H9 (cell line): ENCODE measurements at regions not wholly inside any gene's neighbourhood (a gene's known extent, or its start where the extent isn't known, plus 50 kb on each side); places are given as distances from the start of the nearest gene placed in this dataset.

Experiments used
- DNase-seq: peaks from one replicate; pipeline ENCODE4 v3.0.0-alpha.2; 2017
- H2AFZ ChIP-seq: one replicate; pipeline ENCODE4 v1.6.1; 2013; ENCODE audit warnings: mild to moderate bottlenecking, low read length, control low read depth, moderate library complexity
- H2AK5ac ChIP-seq: 2 replicates; pipeline ENCODE4 v1.6.1; 2013; ENCODE audit warnings: low read length, control low read depth, mixed read lengths; ENCODE audit not compliant: insufficient read length
- H2BK120ac ChIP-seq: one replicate; pipeline ENCODE4 v1.6.1; 2013; ENCODE audit warnings: low read depth, mild to moderate bottlenecking, low read length, control low read depth, inconsistent platforms; ENCODE audit not compliant: poor library complexity, severe bottlenecking
- H2BK12ac ChIP-seq: 2 replicates; pipeline ENCODE4 v1.6.1; 2013; ENCODE audit warnings: low read length, control low read depth, mixed read lengths, low read depth; ENCODE audit not compliant: insufficient read length
- H2BK15ac ChIP-seq: 2 replicates; pipeline ENCODE4 v1.6.1; 2013; ENCODE audit warnings: low read depth, low read length, control low read depth
- H2BK20ac ChIP-seq: one replicate; pipeline ENCODE4 v1.6.1; 2013; ENCODE audit warnings: low read depth, mild to moderate bottlenecking, low read length, control low read depth, inconsistent platforms; ENCODE audit not compliant: poor library complexity, severe bottlenecking
- H2BK5ac ChIP-seq: 2 replicates; pipeline ENCODE4 v1.6.1; 2013; ENCODE audit warnings: low read length, control low read depth, mixed read lengths; ENCODE audit not compliant: insufficient read length
- H3K14ac ChIP-seq: 2 replicates; pipeline ENCODE4 v1.6.1; 2013; ENCODE audit warnings: low read length, control low read depth; ENCODE audit not compliant: insufficient read depth
- H3K18ac ChIP-seq: 2 replicates; pipeline ENCODE4 v1.6.1; 2013; ENCODE audit warnings: low read depth, mild to moderate bottlenecking, mixed read lengths, low read length, control low read depth; ENCODE audit not compliant: insufficient read length
- H3K23ac ChIP-seq: 2 replicates; pipeline ENCODE4 v1.6.1; 2013; ENCODE audit warnings: low read length, control low read depth, mixed read lengths, low read depth; ENCODE audit not compliant: insufficient read length
- H3K23me2 ChIP-seq: 2 replicates; pipeline ENCODE4 v1.6.1; 2013; ENCODE audit warnings: low read depth, mild to moderate bottlenecking, mixed read lengths, low read length, control low read depth; ENCODE audit not compliant: insufficient read length, poor library complexity, severe bottlenecking
- H3K27ac ChIP-seq: 2 replicates; pipeline ENCODE4 v1.5.1; 2013; ENCODE audit warnings: low read length, control low read depth, mixed read lengths, low read depth; ENCODE audit not compliant: insufficient read length
- H3K27me3 ChIP-seq: 2 replicates; pipeline ENCODE4 v1.6.1; 2013; ENCODE audit warnings: low read length, control low read depth, inconsistent platforms; ENCODE audit not compliant: insufficient read depth
- H3K4ac ChIP-seq: 2 replicates; pipeline ENCODE4 v1.6.1; 2013; ENCODE audit warnings: low read depth, mild to moderate bottlenecking, control low read depth, inconsistent platforms, low read length, moderate library complexity
- H3K4me1 ChIP-seq: 2 replicates; pipeline ENCODE4 v1.6.1; 2013; ENCODE audit warnings: low read length, control low read depth, inconsistent platforms; ENCODE audit not compliant: insufficient read depth
- H3K4me2 ChIP-seq: 2 replicates; pipeline ENCODE4 v1.6.1; 2013; ENCODE audit warnings: low read length, control low read depth, mixed read lengths; ENCODE audit not compliant: insufficient read length, insufficient read depth
- H3K56ac ChIP-seq: 2 replicates; pipeline ENCODE4 v1.6.1; 2013; ENCODE audit warnings: low read depth, mild to moderate bottlenecking, mixed read lengths, low read length, control low read depth; ENCODE audit not compliant: insufficient read length
- H3K79me1 ChIP-seq: 2 replicates; pipeline ENCODE4 v1.6.1; 2013; ENCODE audit warnings: low read depth, mild to moderate bottlenecking, moderate library complexity, low read length, control low read depth, inconsistent platforms; ENCODE audit not compliant: insufficient read depth, poor library complexity, severe bottlenecking
- H3K79me2 ChIP-seq: 2 replicates; pipeline ENCODE4 v1.6.1; 2013; ENCODE audit warnings: low read length, control low read depth, inconsistent platforms; ENCODE audit not compliant: insufficient read depth
- H3K9ac ChIP-seq: 2 replicates; pipeline ENCODE4 v1.6.1; 2013; ENCODE audit warnings: low read length, control low read depth, mixed read lengths; ENCODE audit not compliant: insufficient read length; ENCODE audit errors: extremely low read depth
- H3K9me3 ChIP-seq: one replicate; pipeline ENCODE4 v1.6.1; 2013; ENCODE audit warnings: low read depth, low read length, inconsistent platforms; ENCODE audit not compliant: control insufficient read depth
- H3T11ph ChIP-seq: one replicate; pipeline ENCODE4 v1.6.1; 2013; ENCODE audit warnings: mild to moderate bottlenecking, low read length, control low read depth, inconsistent platforms
- H4K20me1 ChIP-seq: one replicate; pipeline ENCODE4 v1.6.1; 2013; ENCODE audit not compliant: control insufficient read depth, insufficient read length, insufficient read depth
- H4K5ac ChIP-seq: 2 replicates; pipeline ENCODE4 v1.6.1; 2013; ENCODE audit warnings: low read depth, mild to moderate bottlenecking, mixed read lengths, low read length, control low read depth; ENCODE audit not compliant: insufficient read length
- H4K8ac ChIP-seq: replicated peaks from 2 replicates; pipeline ENCODE4 v1.6.1; 2013; ENCODE audit warnings: low read length, control low read depth, mixed read lengths, low read depth; ENCODE audit not compliant: insufficient read length
- H4K91ac ChIP-seq: 2 replicates; pipeline ENCODE4 v1.6.1; 2013; ENCODE audit warnings: low read depth, mild to moderate bottlenecking, moderate library complexity, mixed read lengths, low read length, control low read depth; ENCODE audit not compliant: insufficient read length
- H3K27ac Mint-ChIP-seq, 3 experiments: 2 replicates in 2 of 3; 3 replicates in 1 of 3; pipeline ENCODE4 v1.8.0; 2020 to 2021; ENCODE audit warnings: mixed read lengths in 3 of 3, mild to moderate bottlenecking in 1 of 3, moderate library complexity in 1 of 3
- H3K27me3 Mint-ChIP-seq: 2 replicates; pipeline ENCODE4 v1.8.0; 2021; ENCODE audit warnings: low read depth, mild to moderate bottlenecking, moderate library complexity, mixed read lengths
- H3K36me3 Mint-ChIP-seq, 3 experiments: 2 replicates in 2 of 3; 3 replicates in 1 of 3; pipeline ENCODE4 v1.8.0; 2020 to 2021; ENCODE audit warnings: low read depth in 3 of 3, mixed read lengths in 3 of 3; ENCODE audit not compliant: insufficient read depth in 1 of 3
- H3K4me1 Mint-ChIP-seq, 2 experiments: 2 replicates each; pipeline ENCODE4 v1.8.0; 2020; ENCODE audit warnings: mixed read lengths in 2 of 2
- H3K4me3 Mint-ChIP-seq, 2 experiments: 2 replicates in 1 of 2; 3 replicates in 1 of 2; pipeline ENCODE4 v1.8.0; 2020 to 2021; ENCODE audit warnings: mild to moderate bottlenecking in 2 of 2, mixed read lengths in 2 of 2, moderate library complexity in 1 of 2
- H3K9me3 Mint-ChIP-seq, 2 experiments: 2 replicates in 1 of 2; 3 replicates in 1 of 2; pipeline ENCODE4 v1.8.0; 2020; ENCODE audit warnings: mild to moderate bottlenecking in 2 of 2, mixed read lengths in 2 of 2, moderate library complexity in 1 of 2
- CTCF ChIP-seq: fragments of 200-600 bp; sonication (generic); conservative IDR thresholded peaks from 3 replicates; pipeline ENCODE4 v1.8.0; 2021; ENCODE audit warnings: antibody characterized with exemption, mild to moderate bottlenecking
- WGBS: extraction: QIAGEN DNeasy Blood & Tissue Kit; methylation state at CpG from one replicate; pipeline ENCODE4 v1.1.7; 2013; ENCODE audit warnings: missing lambda C conversion rate, low lambda C conversion rate, mixed read lengths; ENCODE audit not compliant: insufficient read length; ENCODE audit errors: extremely low coverage; 5-methylcytosine and 5-hydroxymethylcytosine counted together

DNA sequence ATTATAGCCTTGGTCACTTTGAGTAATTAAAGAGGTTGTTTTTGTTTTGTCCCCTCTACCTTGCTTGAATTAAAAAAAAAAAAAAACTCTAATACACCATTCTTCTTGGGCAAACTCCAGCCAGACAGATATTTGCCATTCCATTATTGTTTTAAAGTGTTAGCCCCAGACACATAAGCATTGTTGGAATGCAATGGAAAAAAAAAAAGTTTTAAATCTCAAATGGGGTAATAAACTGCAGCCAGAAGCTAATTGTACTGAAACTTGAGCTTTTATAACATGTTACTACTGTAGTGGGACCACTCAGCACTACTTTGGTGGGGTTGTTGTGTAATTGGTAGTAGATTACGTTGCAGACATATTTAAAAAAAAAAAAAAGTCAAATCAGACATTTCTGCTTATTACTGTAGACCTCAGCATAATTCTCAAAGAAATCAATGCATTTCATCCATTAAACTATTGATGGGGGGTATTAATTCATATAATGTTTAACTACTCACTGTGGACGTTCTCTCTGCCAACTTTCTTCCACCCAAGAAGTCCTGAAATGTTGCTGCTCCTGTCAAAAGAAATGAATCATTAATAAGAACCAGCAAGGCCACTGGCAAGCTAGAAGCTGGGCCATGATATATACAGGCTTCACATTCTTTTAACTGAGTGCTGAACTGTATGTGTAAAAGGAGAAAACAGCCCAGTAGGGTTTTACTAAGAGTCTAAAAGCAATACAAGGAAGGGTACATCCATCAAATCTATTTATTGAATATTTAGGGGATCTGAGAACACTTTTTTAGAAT is 626.6 kb upstream of the SOX9 start:
- Histone ChIP-seq H2AFZ (no peak overlapping the region), H3K23me2 (no peaks in the 10 kb centered on the region), H3K18ac (no peak overlapping the region), H3K9ac (no peak overlapping the region), H3K9me3 (no peaks in the 10 kb centered on the region), H2BK20ac (no peak overlapping the region), H3K4me1 (no peaks in the 10 kb centered on the region), H4K8ac (no peak overlapping the region), H2BK12ac (no peak overlapping the region), H2BK5ac (no peak overlapping the region), H3K27me3 (no peaks in the 10 kb centered on the region), H3K4me2 (no peak overlapping the region), H3K4ac (no peak overlapping the region), H3K79me2 (no peaks in the 10 kb centered on the region), H2BK120ac (no peak overlapping the region), H3K79me1 (no peaks in the 10 kb centered on the region), H4K91ac (no peak overlapping the region), H2BK15ac (no peak overlapping the region), H4K20me1 (no peaks in the 10 kb centered on the region), H3K14ac (no peak overlapping the region), H3T11ph (no peak overlapping the region), H3K56ac (no peak overlapping the region), H3K27ac (no peak overlapping the region), H4K5ac (no peak overlapping the region), H3K23ac (no peak overlapping the region), H2AK5ac (no peak overlapping the region)
- Mint-ChIP-seq H3K4me1 (no peaks in the 10 kb centered on the region), H3K27ac (no peak overlapping the region), H3K36me3 (no peaks in the 10 kb centered on the region), H3K4me3 (no peak overlapping the region), H3K27me3 (peaks cover 2% of the 10 kb centered on the region; the same call in 1 of the 2 replicates), H3K9me3 (no peaks in the 10 kb centered on the region)
- no peak for DNase-seq
- WGBS = no CpG with 5 or more reads among the region's 2 CpGs
- no peak for TF ChIP-seq CTCF
